ENCODE measurements at regions not wholly inside any gene's neighbourhood (a gene's known extent, or its start where the extent isn't known, plus 50 kb on each side); places are given as distances from the start of the nearest gene placed in this dataset.

GRCh38 chr3:81968658-81969057 lies 207.2 kb upstream of the GBE1 start:
- Histone ChIP-seq H2AFZ (ENCODE audit: low read depth, low read length, severe bottlenecking) (no peak overlapping the region), H3F3A (ENCODE audit: insufficient read depth) (no peaks in the 10 kb centered on the region), H3K9me3 (ENCODE audit: insufficient read depth, low read length) (no peaks in the 10 kb centered on the region), H3K9ac (ENCODE audit: low read length) (no peak overlapping the region), H3K4me3 (ENCODE audit: insufficient read depth, low read length, poor library complexity, severe bottlenecking) (no peak overlapping the region), H3K36me3 (ENCODE audit: low read length) (no peaks in the 10 kb centered on the region), H3K79me2 (ENCODE audit: insufficient read depth, low read length) (no peaks in the 10 kb centered on the region), H3K9me2 (replicated peaks; ENCODE audit: insufficient read depth, low read length) (no peaks in the 10 kb centered on the region), H3K27ac (ENCODE audit: low read depth, low read length) (no peak overlapping the region), H4K20me1 (ENCODE audit: low read depth, low read length) (no peaks in the 10 kb centered on the region), H3K27me3 (ENCODE audit: low read length) (no peaks in the 10 kb centered on the region), H3K4me2 (ENCODE audit: low read depth, low read length, poor library complexity, severe bottlenecking) (no peak overlapping the region)
- TF ChIP-seq, protein P1, sequence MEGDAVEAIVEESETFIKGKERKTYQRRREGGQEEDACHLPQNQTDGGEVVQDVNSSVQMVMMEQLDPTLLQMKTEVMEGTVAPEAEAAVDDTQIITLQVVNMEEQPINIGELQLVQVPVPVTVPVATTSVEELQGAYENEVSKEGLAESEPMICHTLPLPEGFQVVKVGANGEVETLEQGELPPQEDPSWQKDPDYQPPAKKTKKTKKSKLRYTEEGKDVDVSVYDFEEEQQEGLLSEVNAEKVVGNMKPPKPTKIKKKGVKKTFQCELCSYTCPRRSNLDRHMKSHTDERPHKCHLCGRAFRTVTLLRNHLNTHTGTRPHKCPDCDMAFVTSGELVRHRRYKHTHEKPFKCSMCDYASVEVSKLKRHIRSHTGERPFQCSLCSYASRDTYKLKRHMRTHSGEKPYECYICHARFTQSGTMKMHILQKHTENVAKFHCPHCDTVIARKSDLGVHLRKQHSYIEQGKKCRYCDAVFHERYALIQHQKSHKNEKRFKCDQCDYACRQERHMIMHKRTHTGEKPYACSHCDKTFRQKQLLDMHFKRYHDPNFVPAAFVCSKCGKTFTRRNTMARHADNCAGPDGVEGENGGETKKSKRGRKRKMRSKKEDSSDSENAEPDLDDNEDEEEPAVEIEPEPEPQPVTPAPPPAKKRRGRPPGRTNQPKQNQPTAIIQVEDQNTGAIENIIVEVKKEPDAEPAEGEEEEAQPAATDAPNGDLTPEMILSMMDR (IDR thresholded peaks at IDR 0.05; ENCODE audit: insufficient read depth, low read length, poor library complexity, severe bottlenecking): no peak
- no peak for TF ChIP-seq EZH2phosphoT487 (conservative IDR thresholded peaks at IDR 0.05; ENCODE audit: low read length)

GRCh38 chr3:81967393-81967792 lies 205.9 kb upstream of the GBE1 start:
- H3K4me3 ChIP-seq (ENCODE audit: insufficient read depth, low read length, poor library complexity, severe bottlenecking): no peak overlapping the region
- no peaks in the 10 kb centered on the region for H3K79me2 ChIP-seq (ENCODE audit: insufficient read depth, low read length)
- no peaks in the 10 kb centered on the region for H3K27me3 ChIP-seq (ENCODE audit: low read length)
- no peaks in the 10 kb centered on the region for H3K9me3 ChIP-seq (ENCODE audit: insufficient read depth, low read length)
- no peaks in the 10 kb centered on the region for H3K36me3 ChIP-seq (ENCODE audit: low read length)
- H3F3A ChIP-seq (ENCODE audit: insufficient read depth): no peaks in the 10 kb centered on the region
- H3K9ac ChIP-seq (ENCODE audit: low read length): no peak overlapping the region
- H3K27ac ChIP-seq (ENCODE audit: low read depth, low read length): no peak overlapping the region
- no peaks in the 10 kb centered on the region for H4K20me1 ChIP-seq (ENCODE audit: low read depth, low read length)
- H3K4me2 ChIP-seq (ENCODE audit: low read depth, low read length, poor library complexity, severe bottlenecking): no peak overlapping the region
- TF ChIP-seq, protein P1 (IDR thresholded peaks at IDR 0.05; ENCODE audit: insufficient read depth, low read length, poor library complexity, severe bottlenecking): no peak
- no peak overlapping the region for H2AFZ ChIP-seq (ENCODE audit: low read depth, low read length, severe bottlenecking)
- H3K9me2 ChIP-seq (replicated peaks; ENCODE audit: insufficient read depth, low read length): no peaks in the 10 kb centered on the region

DNA sequence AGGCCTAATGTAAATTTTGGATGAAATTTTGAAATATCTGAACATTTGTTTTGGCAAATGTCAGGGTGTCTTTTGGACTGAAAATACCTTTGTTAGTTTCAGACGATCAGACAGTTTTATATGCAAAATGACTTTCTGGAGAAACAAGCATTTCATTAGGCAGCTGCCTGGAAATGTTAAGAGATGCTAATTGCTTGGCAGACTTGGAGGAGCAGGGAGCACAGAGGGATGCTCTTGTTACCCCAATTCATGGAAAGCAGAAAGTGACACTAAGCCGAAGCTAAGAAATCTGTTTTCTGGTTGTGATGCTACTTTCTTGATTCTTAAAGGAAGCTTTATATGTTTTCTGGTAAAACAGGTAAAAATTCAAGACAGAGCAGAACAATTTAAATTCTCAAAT lies 204.3 kb upstream of the GBE1 start:
- Histone ChIP-seq H3F3A (ENCODE audit: insufficient read depth) (no peaks in the 10 kb centered on the region), H3K4me3 (ENCODE audit: insufficient read depth, low read length, poor library complexity, severe bottlenecking) (no peak overlapping the region), H3K9me3 (ENCODE audit: insufficient read depth, low read length) (no peaks in the 10 kb centered on the region), H3K9ac (ENCODE audit: low read length) (no peak overlapping the region), H2AFZ (ENCODE audit: low read depth, low read length, severe bottlenecking) (no peak overlapping the region), H3K27me3 (ENCODE audit: low read length) (no peaks in the 10 kb centered on the region), H3K9me2 (replicated peaks; ENCODE audit: insufficient read depth, low read length) (no peaks in the 10 kb centered on the region), H4K20me1 (ENCODE audit: low read depth, low read length) (no peaks in the 10 kb centered on the region), H3K79me2 (ENCODE audit: insufficient read depth, low read length) (no peaks in the 10 kb centered on the region), H3K4me2 (ENCODE audit: low read depth, low read length, poor library complexity, severe bottlenecking) (no peak overlapping the region), H3K27ac (ENCODE audit: low read depth, low read length) (no peak overlapping the region), H3K36me3 (ENCODE audit: low read length) (no peaks in the 10 kb centered on the region)
- TF ChIP-seq, protein P1 (IDR thresholded peaks at IDR 0.05; ENCODE audit: insufficient read depth, low read length, poor library complexity, severe bottlenecking): no peak
- TF ChIP-seq EZH2phosphoT487 (conservative IDR thresholded peaks at IDR 0.05; ENCODE audit: low read length): no peak

- Histone ChIP-seq H3K9me2 (replicated peaks; ENCODE audit: insufficient read depth, low read length) (no peaks in the 10 kb centered on the region), H3K4me3 (ENCODE audit: insufficient read depth, low read length, poor library complexity, severe bottlenecking) (no peak overlapping the region), H4K20me1 (ENCODE audit: low read depth, low read length) (no peaks in the 10 kb centered on the region), H3K27ac (ENCODE audit: low read depth, low read length) (no peak overlapping the region), H2AFZ (ENCODE audit: low read depth, low read length, severe bottlenecking) (no peak overlapping the region), H3K79me2 (ENCODE audit: insufficient read depth, low read length) (no peaks in the 10 kb centered on the region), H3K9ac (ENCODE audit: low read length) (no peak overlapping the region), H3F3A (ENCODE audit: insufficient read depth) (no peaks in the 10 kb centered on the region), H3K27me3 (ENCODE audit: low read length) (no peaks in the 10 kb centered on the region), H3K36me3 (ENCODE audit: low read length) (no peaks in the 10 kb centered on the region), H3K4me2 (ENCODE audit: low read depth, low read length, poor library complexity, severe bottlenecking) (no peak overlapping the region), H3K9me3 (ENCODE audit: insufficient read depth, low read length) (no peaks in the 10 kb centered on the region)
- TF ChIP-seq, protein P1 (IDR thresholded peaks at IDR 0.05; ENCODE audit: insufficient read depth, low read length, poor library complexity, severe bottlenecking): no peak
Measured at GRCh38 chr3:81962396-81962795, 201.0 kb upstream of the GBE1 start.

All from SU-DHL-6 (cell line).